HepG2 (cell line): ENCODE measurements at regions not wholly inside any gene's neighbourhood (a gene's known extent, or its start where the extent isn't known, plus 50 kb on each side); places are given as distances from the start of the nearest gene placed in this dataset.

Experiments
- ATAC-seq: fragments of 200-7000 bp; cut with Tn5 transposase; 3 replicates; pipeline ENCODE4 v1.9.1; 2020; ENCODE audit warnings: mild to moderate bottlenecking, moderate library complexity
- BruUV-seq: library from RNA; stranded (reverse); fragments of 400-500 nt; replicated peaks from 2 replicates; lab custom pipeline; 2021; lab: Mats Ljungman, UMichigan
- CTCF ChIA-PET: fragments of 300-600 bp; formaldehyde crosslinking; extraction: SDS; loops from one replicate; lab custom pipeline; 2021; ENCODE audit warnings: low total read pairs, inconsistent platforms, low intra/inter-chr PET ratio; lab: Yijun Ruan, JAX
- POLR2A ChIA-PET: fragments of 350-600 bp; sonication (Branson Sonifier 250); formaldehyde crosslinking; loops from one replicate; lab custom pipeline; 2020; ENCODE audit warnings: antibody characterized with exemption, inconsistent platforms; lab: Yijun Ruan, JAX
- DNase-seq: peaks from one replicate; pipeline ENCODE4 v3.0.0-alpha.2; 2015; ENCODE audit warnings: low spot score
- FAIRE-seq: peaks from 3 replicates; lab custom pipeline; 2011; peaks lifted over from hg19 to GRCh38; lab: Jason Lieb, UNC
- H2AFZ ChIP-seq: one replicate; pipeline ENCODE4 v1.6.1; 2011; ENCODE audit warnings: low read length, inconsistent platforms
- H3K27ac ChIP-seq: fragments of 300-600 bp; 3 replicates; pipeline ENCODE4 v1.8.0; 2011; ENCODE audit warnings: mixed run types, mild to moderate bottlenecking, mixed read lengths, low read length, inconsistent platforms; ENCODE audit not compliant: insufficient read depth; ENCODE audit errors: extremely low read length
- H3K27me3 ChIP-seq, 2 experiments: fragments of 200-600 bp in 1 of 2; 2 replicates in 1 of 2; 3 replicates in 1 of 2; pipeline versions ENCODE4 v1.6.0 to v1.8.0; 2011; ENCODE audit warnings: low read length in 2 of 2, mild to moderate bottlenecking in 2 of 2, moderate library complexity in 2 of 2, inconsistent platforms in 1 of 2; ENCODE audit not compliant: insufficient read depth in 2 of 2, control insufficient read depth in 1 of 2
- H3K36me3 ChIP-seq, 2 experiments: fragments of 200-600 bp in 1 of 2; replicated peaks in 1 of 2; 2 replicates in 1 of 2; 3 replicates in 1 of 2; pipeline versions ENCODE4 v1.5.1 to v1.8.0; 2011; ENCODE audit warnings: low read length in 2 of 2, inconsistent platforms in 1 of 2; ENCODE audit not compliant: insufficient read depth in 2 of 2, control insufficient read depth in 1 of 2
- H3K4me1 ChIP-seq: 2 replicates; pipeline ENCODE4 v1.5.1; 2012; ENCODE audit warnings: low read length, inconsistent platforms; ENCODE audit not compliant: insufficient read depth
- H3K4me2 ChIP-seq: 2 replicates; pipeline ENCODE4 v1.6.0; 2011; ENCODE audit warnings: low read depth, low read length, inconsistent platforms
- H3K4me3 ChIP-seq, 3 experiments: fragments of 200-600 bp in 1 of 3; sonication (generic), shearing (Covaris generic) in 1 of 3; replicated peaks in 1 of 3; 2 replicates each; pipeline ENCODE4 v1.5.1; 2011 to 2016; ENCODE audit warnings: low read length in 3 of 3, inconsistent platforms in 2 of 3, low read depth in 2 of 3, mild to moderate bottlenecking in 2 of 3, control low read depth in 1 of 3, mixed read lengths in 1 of 3; ENCODE audit not compliant: insufficient read depth in 1 of 3
- H3K79me2 ChIP-seq: one replicate; pipeline ENCODE4 v1.6.1; 2011; ENCODE audit warnings: low read length, inconsistent platforms; ENCODE audit not compliant: insufficient read depth
- H3K9ac ChIP-seq: 2 replicates; pipeline ENCODE4 v1.6.0; 2011; ENCODE audit warnings: mild to moderate bottlenecking, low read depth, low read length, inconsistent platforms; ENCODE audit not compliant: insufficient read depth
- H3K9me3 ChIP-seq: 2 replicates; pipeline ENCODE4 v1.5.1; 2012; ENCODE audit warnings: mild to moderate bottlenecking, low read length
- H4K20me1 ChIP-seq: 2 replicates; pipeline ENCODE4 v1.6.0; 2011; ENCODE audit warnings: inconsistent platforms, mild to moderate bottlenecking, low read length, moderate library complexity; ENCODE audit not compliant: insufficient read depth
- FOXM1 ChIP-seq: sonication (generic); formaldehyde crosslinking; IDR thresholded peaks from 2 replicates; pipeline ENCODE4 v1.5.0; 2020; ENCODE audit warnings: missing genetic modification reagents
- FOXO4 ChIP-seq: sonication (generic); formaldehyde crosslinking; conservative IDR thresholded peaks from 2 replicates; pipeline ENCODE4 v1.8.1; 2023; ENCODE audit warnings: missing genetic modification reagents
- HMG20A ChIP-seq: IDR thresholded peaks from 2 replicates; pipeline ENCODE4 v1.6.1; 2016; ENCODE audit warnings: borderline replicate concordance
- TAF1 ChIP-seq: sonication (generic); formaldehyde crosslinking; IDR thresholded peaks from 2 replicates; pipeline ENCODE4 v1.4.0; 2020; ENCODE audit warnings: missing genetic modification reagents
- ZBTB49 ChIP-seq: sonication (generic); formaldehyde crosslinking; IDR thresholded peaks from 2 replicates; pipeline ENCODE4 v1.4.0; 2020; ENCODE audit warnings: missing genetic modification reagents, borderline replicate concordance
- ZFP36L2 ChIP-seq: sonication (generic); formaldehyde crosslinking; IDR thresholded peaks from 2 replicates; pipeline ENCODE4 v1.4.0; 2020; ENCODE audit warnings: missing genetic modification reagents
- ZNF225 ChIP-seq: sonication (generic); formaldehyde crosslinking; IDR thresholded peaks from 2 replicates; pipeline ENCODE4 v1.4.0; 2020; ENCODE audit warnings: mild to moderate bottlenecking, missing genetic modification reagents
- WGBS: methylation state at CpG from one replicate; pipeline ENCODE4 v1.1.6; 2017; ENCODE audit warnings: low lambda C conversion rate; 5-methylcytosine and 5-hydroxymethylcytosine counted together
- in situ Hi-C: cut with HindIII; loops from 2 replicates; pipeline ENCODE4 v1.10.0; 2017; ENCODE audit warnings: low pct_unique_long_range_greater_than_20kb; ENCODE audit not compliant: extremely low pct_ligation_motif_present
- intact Hi-C: fragments of 100-400 bp; cut with micrococcal nuclease; formaldehyde crosslinking; loops from one replicate; pipeline ENCODE4 v1.10.0; 2022; ENCODE audit not compliant: unreplicated experiment
- TF ChIP-seq, protein P1 (sequence below): sonication (generic); formaldehyde crosslinking; IDR thresholded peaks from 2 replicates; pipeline ENCODE4 v1.5.0; 2020; ENCODE audit warnings: missing genetic modification reagents

DNA sequence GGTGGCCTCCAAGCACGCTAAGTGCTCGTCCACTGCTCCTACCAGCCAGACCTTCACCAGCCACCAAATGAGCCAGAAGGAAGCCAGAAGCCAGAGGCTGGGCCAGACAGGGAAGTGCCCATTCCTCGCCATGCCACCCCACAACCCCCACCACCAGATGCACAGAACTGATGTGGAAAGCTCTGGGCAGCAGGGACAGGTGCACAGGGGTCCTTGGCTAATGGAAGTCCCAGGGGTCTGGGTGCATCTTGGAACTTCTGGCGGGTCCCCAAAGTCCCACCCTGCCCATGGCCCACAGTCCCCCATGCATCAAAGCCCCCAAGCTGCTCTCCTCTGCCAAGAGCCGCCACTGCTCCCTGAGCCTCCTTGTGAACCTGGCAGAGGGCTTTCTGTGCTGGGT lies 173.1 kb upstream of the ID2 start (continued):
- TF ChIP-seq ZNF225 (CRISPR knock-in tag) (no peak), TAF1 (CRISPR knock-in tag) (no peak), HMG20A (CRISPR knock-in tag) (no peak), FOXM1 (CRISPR knock-in tag) (no peak), FOXO4 (CRISPR knock-in tag) (no peak)
- TF ChIP-seq, protein P1, sequence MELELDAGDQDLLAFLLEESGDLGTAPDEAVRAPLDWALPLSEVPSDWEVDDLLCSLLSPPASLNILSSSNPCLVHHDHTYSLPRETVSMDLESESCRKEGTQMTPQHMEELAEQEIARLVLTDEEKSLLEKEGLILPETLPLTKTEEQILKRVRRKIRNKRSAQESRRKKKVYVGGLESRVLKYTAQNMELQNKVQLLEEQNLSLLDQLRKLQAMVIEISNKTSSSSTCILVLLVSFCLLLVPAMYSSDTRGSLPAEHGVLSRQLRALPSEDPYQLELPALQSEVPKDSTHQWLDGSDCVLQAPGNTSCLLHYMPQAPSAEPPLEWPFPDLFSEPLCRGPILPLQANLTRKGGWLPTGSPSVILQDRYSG, result no peak

DNA sequence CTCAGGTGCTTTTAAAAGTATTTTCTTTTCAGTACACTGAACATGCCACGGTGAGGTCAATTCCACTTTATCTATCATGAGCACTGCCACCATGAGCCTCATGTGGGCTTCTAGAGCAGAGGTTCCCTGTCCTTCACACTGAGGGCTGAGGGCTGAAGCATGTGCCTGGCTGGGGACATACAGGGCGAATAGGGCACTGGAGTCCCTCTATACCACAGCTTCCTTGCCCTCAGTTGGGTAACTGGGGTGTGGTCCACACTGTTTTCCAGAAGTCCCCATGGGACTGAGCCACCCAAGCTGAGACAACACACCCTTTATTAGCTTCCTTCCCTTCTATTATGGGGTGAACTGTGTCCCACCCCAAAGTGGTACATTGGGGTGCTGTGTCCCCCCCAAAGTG lies 172.2 kb upstream of the ID2 start:
- ATAC-seq (no peak), DNase-seq (no peak), FAIRE-seq (no peak)
- ChIA-PET POLR2A (no interaction called here), CTCF (no interaction called here)
- Histone ChIP-seq H3K4me2 (no peak overlapping the region), H3K27ac (no peak overlapping the region), H2AFZ (no peak overlapping the region), H3K4me1 (no peaks in the 10 kb centered on the region), H3K9ac (no peak overlapping the region), H3K36me3 (no peaks in the 10 kb centered on the region), H3K9me3 (no peaks in the 10 kb centered on the region), H3K4me3 (no peak overlapping the region), H4K20me1 (no peaks in the 10 kb centered on the region), H3K27me3 (peaks cover 6 to 41% of the 10 kb centered on the region in 2 experiments; a peak in 3 of 5 replicates), H3K79me2 (no peaks in the 10 kb centered on the region)
- WGBS, result 21% methylated on average over 2 of the region's 2 CpGs
- no TSS peak for BruUV-seq
- intact Hi-C loops (no loop called here), in situ Hi-C loops (no loop called here)
- TF ChIP-seq ZBTB49 (CRISPR knock-in tag) (no peak), ZFP36L2 (CRISPR knock-in tag) (no peak)
